Neural cell (in vitro differentiated cells): ENCODE measurements at regions not wholly inside any gene's neighbourhood (a gene's known extent, or its start where the extent isn't known, plus 50 kb on each side); places are given as distances from the start of the nearest gene placed in this dataset.

Experiments used
- H2AFZ ChIP-seq: fragments of 200-600, 300-800 bp; sonication (generic), shearing (Covaris generic); 2 replicates; pipeline ENCODE4 v1.6.0; 2014; ENCODE audit warnings: low read depth, mild to moderate bottlenecking, antibody characterized with exemption, low read length, moderate library complexity
- H3F3A ChIP-seq: fragments of 200-600 bp; shearing (Covaris generic); 2 replicates; pipeline ENCODE4 v1.6.1; 2016; ENCODE audit warnings: mild to moderate bottlenecking, moderate library complexity, mixed read lengths, antibody characterized with exemption, low read length; ENCODE audit not compliant: insufficient read depth, poor library complexity, severe bottlenecking
- H3K27ac ChIP-seq: fragments of 200-600, 300-800 bp; sonication (generic), shearing (Covaris generic); 2 replicates; pipeline ENCODE4 v1.5.1; 2014; ENCODE audit warnings: mild to moderate bottlenecking, low read length, moderate library complexity
- H3K27me3 ChIP-seq: fragments of 300-800, 200-600 bp; sonication (generic), shearing (Covaris generic); 2 replicates; pipeline ENCODE4 v1.6.0; 2014; ENCODE audit warnings: mild to moderate bottlenecking, low read depth, low read length, moderate library complexity; ENCODE audit not compliant: insufficient read depth
- H3K36me3 ChIP-seq: fragments of 300-800, 200-600 bp; sonication (generic), shearing (Covaris generic); 2 replicates; pipeline ENCODE4 v1.5.1; 2014; ENCODE audit warnings: mild to moderate bottlenecking, antibody characterized with exemption, low read length, moderate library complexity; ENCODE audit not compliant: insufficient read depth
- H3K4me2 ChIP-seq: fragments of 300-800, 200-600 bp; sonication (generic), shearing (Covaris generic); 2 replicates; pipeline ENCODE4 v1.6.0; 2014; ENCODE audit warnings: mild to moderate bottlenecking, low read length
- H3K4me3 ChIP-seq: fragments of 300-800, 200-600 bp; sonication (generic), shearing (Covaris generic); 2 replicates; pipeline ENCODE4 v1.5.1; 2014; ENCODE audit warnings: mild to moderate bottlenecking, low read length, moderate library complexity
- H3K79me2 ChIP-seq: fragments of 200-600 bp; shearing (Covaris generic); replicated peaks from 2 replicates; pipeline ENCODE4 v1.6.0; 2014; ENCODE audit warnings: mild to moderate bottlenecking, low read length, moderate library complexity; ENCODE audit not compliant: insufficient read depth
- H3K9ac ChIP-seq: fragments of 300-800, 200-600 bp; sonication (generic), shearing (Covaris generic); 2 replicates; pipeline ENCODE4 v1.6.1; 2016; ENCODE audit warnings: mild to moderate bottlenecking, low read length, mixed read lengths
- H3K9me2 ChIP-seq: fragments of 200-600 bp; shearing (Covaris generic); 2 replicates; pipeline ENCODE4 v1.6.1; 2016; ENCODE audit warnings: mild to moderate bottlenecking, low read length, mixed read lengths; ENCODE audit not compliant: insufficient read depth
- H3K9me3 ChIP-seq: fragments of 200-600, 300-800 bp; sonication (generic), shearing (Covaris generic); 2 replicates; pipeline ENCODE4 v1.6.1; 2016; ENCODE audit warnings: mild to moderate bottlenecking, mixed run types, low read length, moderate library complexity, mixed read lengths
- H4K20me1 ChIP-seq: fragments of 200-600 bp; shearing (Covaris generic); 2 replicates; pipeline ENCODE4 v1.6.1; 2016; ENCODE audit warnings: mild to moderate bottlenecking, mixed run types; ENCODE audit not compliant: insufficient read depth
- CTCF ChIP-seq: fragments of 450-650 bp; IDR thresholded peaks from 2 replicates; pipeline ENCODE4 v1.5.1; 2014; ENCODE audit warnings: antibody characterized with exemption, mild to moderate bottlenecking, moderate library complexity; ENCODE audit not compliant: poor library complexity, severe bottlenecking
- EP300 ChIP-seq: fragments of 450-650 bp; conservative IDR thresholded peaks from 2 replicates; pipeline ENCODE4 v1.6.1; 2014; ENCODE audit warnings: antibody characterized with exemption, mild to moderate bottlenecking, moderate library complexity; ENCODE audit not compliant: poor library complexity, severe bottlenecking
- EZH2 ChIP-seq: fragments of 200-600, 300-800 bp; shearing (Covaris generic), sonication (generic); IDR thresholded peaks from 2 replicates; pipeline ENCODE4 v1.6.1; 2014; ENCODE audit warnings: antibody characterized with exemption, low read length, borderline replicate concordance, mild to moderate bottlenecking; ENCODE audit not compliant: insufficient read depth, poor library complexity, severe bottlenecking
- MXI1 ChIP-seq: fragments of 450-650 bp; conservative IDR thresholded peaks from 2 replicates; pipeline ENCODE4 v1.6.1; 2014; ENCODE audit warnings: antibody characterized with exemption, mild to moderate bottlenecking; ENCODE audit not compliant: poor library complexity, severe bottlenecking
- POLR2AphosphoS5 ChIP-seq: IDR thresholded peaks from 2 replicates; pipeline ENCODE4 v1.6.1; 2012
- RAD21 ChIP-seq: fragments of 450-650 bp; conservative IDR thresholded peaks from 2 replicates; pipeline ENCODE4 v1.6.1; 2014; ENCODE audit warnings: antibody characterized with exemption, mild to moderate bottlenecking, moderate library complexity
- REST ChIP-seq: IDR thresholded peaks from 2 replicates; pipeline ENCODE4 v1.6.1; 2012; ENCODE audit warnings: borderline replicate concordance
- SMC3 ChIP-seq: fragments of 450-650 bp; conservative IDR thresholded peaks from 2 replicates; pipeline ENCODE4 v1.6.1; 2014; ENCODE audit warnings: antibody characterized with exemption, mild to moderate bottlenecking, moderate library complexity; ENCODE audit not compliant: poor library complexity
- TAF1 ChIP-seq: IDR thresholded peaks from 2 replicates; pipeline ENCODE4 v1.6.1; 2012; ENCODE audit warnings: low read depth

- H3K36me3 ChIP-seq, result no peaks in the 10 kb centered on the region
- no peak overlapping the region for H2AFZ ChIP-seq
- H4K20me1 ChIP-seq, result no peaks in the 10 kb centered on the region
- H3K9ac ChIP-seq, result no peak overlapping the region
- H3K9me2 ChIP-seq, result no peaks in the 10 kb centered on the region
- H3K4me3 ChIP-seq, result peak overlapping the region; percentile 65
- no peak overlapping the region for H3K27ac ChIP-seq
- no peaks in the 10 kb centered on the region for H3F3A ChIP-seq
- H3K27me3 ChIP-seq, result peaks cover 3% of the 10 kb centered on the region
- H3K4me2 ChIP-seq, result no peak overlapping the region
- no peaks in the 10 kb centered on the region for H3K9me3 ChIP-seq
- TF ChIP-seq POLR2AphosphoS5, result no peak
- TF ChIP-seq EP300, result no peak
- no peak for TF ChIP-seq MXI1
- no peak for TF ChIP-seq SMC3
- TF ChIP-seq CTCF, result no peak
- TF ChIP-seq TAF1, result no peak
- TF ChIP-seq REST, result no peak
- no peak for TF ChIP-seq RAD21
- TF ChIP-seq EZH2, result no peak
- H3K79me2 ChIP-seq, result no peaks in the 10 kb centered on the region
Observed at GRCh38 chr6:158869826-158870648, 50.9 kb upstream of the EZR start.

- no peaks in the 10 kb centered on the region for H3F3A ChIP-seq
- H2AFZ ChIP-seq, result no peak overlapping the region
- H3K79me2 ChIP-seq, result no peaks in the 10 kb centered on the region
- H3K4me2 ChIP-seq, result no peak overlapping the region
- no peaks in the 10 kb centered on the region for H3K9me3 ChIP-seq
- no peaks in the 10 kb centered on the region for H4K20me1 ChIP-seq
- peaks cover 3% of the 10 kb centered on the region for H3K27me3 ChIP-seq
- no peaks in the 10 kb centered on the region for H3K36me3 ChIP-seq
- no peak overlapping the region for H3K9ac ChIP-seq
- no peak for TF ChIP-seq TAF1
- no peak for TF ChIP-seq EP300
- TF ChIP-seq MXI1, result no peak
- TF ChIP-seq CTCF, result no peak
- TF ChIP-seq REST, result no peak
- no peak for TF ChIP-seq RAD21
- TF ChIP-seq EZH2, result no peak
- TF ChIP-seq SMC3, result no peak
- no peak for TF ChIP-seq POLR2AphosphoS5
- no peak overlapping the region for H3K27ac ChIP-seq
- peak overlapping the region; percentile 65 for H3K4me3 ChIP-seq
- no peaks in the 10 kb centered on the region for H3K9me2 ChIP-seq
Observed at GRCh38 chr6:158868890-158869825, 50.0 kb upstream of the EZR start.
